Umbilical cord (tissue), 1 donor: ENCODE measurements at regions not wholly inside any gene's neighbourhood (a gene's known extent, or its start where the extent isn't known, plus 50 kb on each side); places are given as distances from the start of the nearest gene placed in this dataset.

Experiments used
- DNase-seq: peaks from one replicate; pipeline ENCODE4 v3.0.0-alpha.2; 2015; ENCODE audit warnings: low spot score

GRCh38 chr19:29263305-29264135, 50.6 kb upstream of the UQCRFS1 start:
- DNase-seq: peak; percentile 13

DNA sequence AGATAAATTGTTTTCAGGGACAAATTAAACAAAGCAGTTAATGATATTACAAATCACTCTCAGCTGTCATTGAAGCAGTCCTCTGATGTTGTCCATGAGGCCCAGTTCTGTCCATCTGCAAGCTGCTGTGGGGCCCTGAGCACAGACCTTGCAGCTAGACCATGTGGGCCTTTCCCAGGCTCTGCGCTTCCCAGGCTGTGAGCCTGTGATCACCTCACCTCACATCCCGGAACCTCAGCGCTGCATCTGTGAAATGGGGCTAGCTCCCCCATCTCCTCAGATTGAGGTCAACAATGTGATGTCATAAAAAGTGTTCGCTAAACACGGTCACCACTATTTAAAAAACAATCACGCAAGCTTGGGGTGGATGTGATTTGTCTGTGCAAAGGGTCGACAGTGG, 51.9 kb upstream of the UQCRFS1 start:
- DNase-seq: no peak

- no peak for DNase-seq
Measured at GRCh38 chr19:29265436-29265835, 52.5 kb upstream of the UQCRFS1 start.

GRCh38 chr19:29266001-29266400, 53.0 kb upstream of the UQCRFS1 start:
- no peak for DNase-seq

DNA sequence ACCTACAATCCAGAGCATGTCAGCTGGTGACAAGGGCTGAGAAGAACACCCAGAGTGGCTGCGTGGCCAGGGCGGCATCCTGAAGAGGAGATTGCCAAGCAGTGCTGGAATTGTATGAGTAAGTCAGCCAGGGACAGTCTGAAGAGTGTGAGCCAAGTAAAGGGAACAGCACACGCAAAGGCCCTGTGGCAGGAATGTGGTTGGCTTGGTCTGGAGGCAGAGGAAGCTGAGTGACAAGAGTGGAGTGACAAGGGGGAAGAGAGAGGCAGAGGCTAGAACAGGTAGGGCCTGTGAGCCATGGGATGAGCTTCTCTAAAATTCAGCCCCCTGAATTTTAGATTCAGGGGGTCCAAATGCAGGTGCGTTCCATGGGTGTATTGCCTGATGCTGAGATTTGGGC, 53.7 kb upstream of the UQCRFS1 start:
- no peak for DNase-seq

GRCh38 chr19:29267701-29268100, 54.8 kb upstream of the UQCRFS1 start:
- no peak for DNase-seq

GRCh38 chr19:29268103-29268502, 55.2 kb upstream of the UQCRFS1 start:
- DNase-seq: no peak

GRCh38 chr19:29268721-29269393, 55.9 kb upstream of the UQCRFS1 start:
- DNase-seq: no peak

GRCh38 chr19:29269641-29270040, 56.7 kb upstream of the UQCRFS1 start:
- no peak for DNase-seq

DNA sequence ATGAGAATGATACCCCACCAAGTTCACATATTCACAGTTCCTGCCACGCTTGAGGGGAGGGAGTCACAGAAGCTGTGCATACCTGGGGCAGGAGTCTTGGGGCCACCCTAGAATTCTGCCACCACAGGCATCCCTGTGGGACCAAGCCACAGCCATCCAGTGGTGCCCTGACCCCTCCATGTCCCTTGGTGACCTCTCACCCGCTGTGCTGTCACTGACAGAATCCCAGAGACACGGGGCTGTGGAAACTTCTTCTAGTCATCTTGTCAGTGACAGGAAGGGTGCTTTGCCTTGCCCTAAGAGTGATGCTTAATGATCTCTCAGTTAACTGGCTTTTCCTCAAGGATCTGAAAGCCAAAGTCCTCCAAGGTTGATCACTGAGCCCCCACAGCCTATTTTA, 58.4 kb upstream of the UQCRFS1 start:
- DNase-seq: no peak

DNA sequence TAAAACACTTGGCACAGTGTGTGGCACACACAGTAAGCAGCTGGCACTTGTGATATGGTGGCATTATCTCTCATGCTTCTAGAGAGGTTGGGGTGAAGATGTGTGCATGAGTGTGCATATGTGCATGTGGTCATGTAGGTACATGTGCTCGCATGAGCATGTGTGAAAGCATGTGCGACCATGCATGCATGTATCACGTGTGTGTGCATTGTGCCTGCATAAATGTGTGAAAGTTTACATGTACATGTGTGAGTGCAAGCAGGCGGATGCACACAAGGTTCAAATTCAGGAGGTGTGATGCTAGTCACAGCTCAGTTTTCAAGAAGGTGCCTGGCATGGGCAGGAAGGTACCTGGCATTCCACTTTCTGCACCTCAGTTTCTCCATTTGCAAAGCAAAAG, 59.0 kb upstream of the UQCRFS1 start:
- DNase-seq: no peak

DNA sequence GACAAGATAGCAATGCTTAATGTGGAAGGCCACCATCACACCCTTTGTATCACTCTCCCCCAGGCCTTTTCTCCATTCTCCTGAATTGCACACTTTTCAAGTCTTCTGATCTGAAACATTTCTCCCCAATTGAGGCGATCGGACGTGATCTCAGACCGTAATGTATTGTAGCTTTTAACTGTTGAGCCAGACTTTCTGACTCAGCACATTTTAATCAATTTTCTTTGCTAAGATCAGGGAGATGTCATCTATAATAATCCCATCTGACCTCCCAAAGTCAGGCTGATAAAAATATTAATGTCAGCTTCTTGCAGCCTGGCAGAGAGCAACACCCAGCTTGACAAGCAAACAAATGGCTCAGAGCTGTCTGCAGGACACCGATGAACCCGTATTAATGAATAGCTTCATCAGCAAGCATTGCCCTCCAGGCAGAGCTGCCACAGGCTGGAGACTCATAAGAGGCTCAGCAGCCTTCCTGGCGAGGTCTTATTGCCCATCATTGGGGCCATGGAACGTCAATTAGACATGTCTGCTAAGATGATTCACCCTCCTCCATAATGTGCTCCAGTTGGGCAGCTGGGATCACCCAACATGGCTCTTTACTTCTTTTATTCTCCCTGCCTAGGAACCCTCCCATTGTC, 60.2 kb upstream of the UQCRFS1 start:
- DNase-seq: no peak

GRCh38 chr19:29275266-29275665, 62.3 kb upstream of the UQCRFS1 start:
- DNase-seq: no peak

GRCh38 chr19:29277102-29277501, 64.2 kb upstream of the UQCRFS1 start:
- peak; percentile 15 for DNase-seq

DNA sequence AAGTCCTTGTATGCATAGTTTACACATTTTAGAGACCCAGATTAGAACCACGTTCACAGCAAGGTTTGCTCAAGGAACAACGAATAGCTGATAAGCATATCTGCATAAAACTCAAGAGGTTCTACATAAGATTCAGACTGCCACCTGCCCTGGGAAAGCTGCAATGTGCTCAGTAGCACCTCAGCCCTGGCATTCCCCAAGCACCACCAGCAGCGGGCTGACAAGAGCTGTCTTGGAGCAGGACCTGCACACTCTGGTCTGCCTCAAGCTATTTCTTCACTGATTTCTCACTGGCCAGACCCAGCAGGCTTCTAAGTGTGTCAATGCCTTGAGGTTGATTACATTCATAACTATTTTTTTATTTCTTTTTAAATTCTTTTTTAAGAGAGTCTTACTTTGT, 65.8 kb upstream of the UQCRFS1 start:
- DNase-seq: no peak

DNA sequence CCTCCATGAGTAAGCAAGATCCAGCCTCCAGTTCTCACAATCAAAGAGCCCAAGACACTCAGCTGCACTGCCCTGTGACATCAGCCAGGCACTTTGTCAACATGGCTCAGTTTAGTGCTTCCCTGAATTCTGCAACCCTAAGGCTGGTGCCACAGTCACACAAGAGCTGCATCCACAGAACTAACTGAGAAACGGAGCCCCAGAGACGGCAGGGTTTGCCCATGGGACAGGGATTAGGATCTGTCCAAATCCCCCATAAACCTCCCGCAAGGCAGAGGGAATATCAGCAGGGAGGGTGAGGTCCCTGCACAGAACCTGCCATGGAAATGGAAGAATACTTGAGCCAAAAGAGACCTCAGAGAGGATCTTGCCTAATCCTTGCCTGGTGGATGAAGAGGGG, 70.4 kb upstream of the UQCRFS1 start:
- DNase-seq: no peak

- DNase-seq: no peak
Measured at GRCh38 chr19:29285187-29285687, 72.3 kb upstream of the UQCRFS1 start.

- DNase-seq: no peak
Measured at GRCh38 chr19:29285878-29286277, 72.9 kb upstream of the UQCRFS1 start.

GRCh38 chr19:29287061-29287460, 74.1 kb upstream of the UQCRFS1 start:
- DNase-seq: no peak

DNA sequence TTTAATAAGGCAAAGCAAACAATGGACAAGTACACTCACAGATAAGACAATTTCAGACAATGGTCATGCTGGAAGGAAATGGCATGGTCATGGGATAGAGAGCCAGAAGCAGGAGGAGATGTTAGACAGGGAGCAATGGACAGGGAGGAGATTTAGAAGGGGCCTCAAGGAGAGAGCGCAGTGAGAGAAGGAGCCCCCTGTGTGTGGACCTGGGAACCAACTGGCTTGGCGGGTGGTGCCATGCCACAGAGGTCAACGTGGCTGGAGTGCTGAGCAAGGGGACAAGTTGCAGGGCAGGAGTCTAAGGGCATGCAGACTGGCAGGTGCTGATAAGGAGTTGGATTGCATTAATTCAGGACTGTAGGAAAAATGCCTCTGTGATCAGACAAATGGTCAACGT, 75.3 kb upstream of the UQCRFS1 start:
- DNase-seq: no peak

DNA sequence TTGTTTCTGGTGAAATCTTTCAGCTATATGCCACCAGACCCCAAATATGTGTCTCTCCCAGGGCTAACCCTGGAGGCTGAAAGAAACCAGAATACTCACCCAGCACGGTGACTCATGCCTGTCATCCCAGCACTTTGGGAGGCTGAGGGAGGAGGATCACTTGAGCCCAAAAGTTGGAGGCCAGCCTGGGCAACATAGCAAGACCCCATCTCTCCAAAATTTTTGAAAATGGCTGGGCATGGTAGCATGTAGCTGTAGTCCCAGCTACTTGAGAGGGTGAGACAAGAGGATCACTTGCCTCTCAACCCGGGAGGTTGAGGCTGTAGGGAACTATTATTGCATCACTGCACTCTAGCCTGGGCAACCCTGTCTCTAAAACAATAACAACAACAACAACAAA, 76.1 kb upstream of the UQCRFS1 start:
- no peak for DNase-seq

GRCh38 chr19:29290853-29291252, 77.9 kb upstream of the UQCRFS1 start:
- no peak for DNase-seq

- DNase-seq: no peak
Measured at GRCh38 chr19:29292153-29292552, 79.2 kb upstream of the UQCRFS1 start.
